HG03066 (cell line): ENCODE measurements at regions not wholly inside any gene's neighbourhood (a gene's known extent, or its start where the extent isn't known, plus 50 kb on each side); places are given as distances from the start of the nearest gene placed in this dataset.
"Not testable (repeated sequence)": the region's sequence is repeated elsewhere in the genome, so short reads cannot be mapped to it uniquely, and the experiment has no call there.

ENCODE experiments used
- ATAC-seq: cut with Tn5 transposase; IDR thresholded peaks from one replicate; pipeline ENCODE4 v1.9.1; 2021; ENCODE audit warnings: low read depth; ENCODE audit not compliant: unreplicated experiment

DNA sequence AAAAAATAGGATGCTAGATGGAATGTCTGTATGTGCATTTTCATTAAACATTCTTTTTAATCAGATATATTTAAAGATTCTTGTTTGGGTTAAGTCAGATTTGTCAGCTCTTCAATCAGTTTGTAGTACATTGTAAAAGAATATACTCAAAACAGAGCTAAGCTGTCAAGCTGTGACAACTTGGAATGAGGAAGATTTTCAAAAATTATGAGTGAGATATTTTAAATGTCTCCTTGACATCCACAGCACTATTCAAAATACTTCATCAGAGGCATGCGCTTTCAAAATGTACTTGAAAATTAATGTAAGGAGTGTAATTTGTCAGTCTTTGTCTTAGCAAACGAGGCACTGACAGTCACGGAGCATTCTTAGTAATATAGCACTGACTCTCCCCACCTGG lies 182.0 kb downstream of the MAT2B start:
- ATAC-seq = no peak

DNA sequence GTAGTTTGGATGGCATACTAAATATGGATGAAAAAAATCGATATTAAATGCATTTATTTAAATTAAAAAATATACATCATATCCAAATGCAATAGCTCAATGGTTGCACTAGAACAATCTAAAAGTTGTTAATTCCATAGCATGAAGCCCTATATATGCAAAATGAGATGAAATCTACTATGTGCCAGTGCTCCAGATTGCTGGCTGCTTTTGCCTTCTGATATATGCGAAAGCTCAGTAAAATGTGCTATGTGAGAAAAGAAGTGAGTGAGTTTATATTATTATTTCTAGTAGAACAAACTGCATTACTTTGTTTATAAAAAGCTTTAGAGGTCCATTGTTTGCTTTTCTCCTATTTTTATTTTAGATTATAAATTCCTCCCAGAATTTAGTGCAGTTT lies 186.7 kb downstream of the MAT2B start:
- no peak for ATAC-seq

DNA sequence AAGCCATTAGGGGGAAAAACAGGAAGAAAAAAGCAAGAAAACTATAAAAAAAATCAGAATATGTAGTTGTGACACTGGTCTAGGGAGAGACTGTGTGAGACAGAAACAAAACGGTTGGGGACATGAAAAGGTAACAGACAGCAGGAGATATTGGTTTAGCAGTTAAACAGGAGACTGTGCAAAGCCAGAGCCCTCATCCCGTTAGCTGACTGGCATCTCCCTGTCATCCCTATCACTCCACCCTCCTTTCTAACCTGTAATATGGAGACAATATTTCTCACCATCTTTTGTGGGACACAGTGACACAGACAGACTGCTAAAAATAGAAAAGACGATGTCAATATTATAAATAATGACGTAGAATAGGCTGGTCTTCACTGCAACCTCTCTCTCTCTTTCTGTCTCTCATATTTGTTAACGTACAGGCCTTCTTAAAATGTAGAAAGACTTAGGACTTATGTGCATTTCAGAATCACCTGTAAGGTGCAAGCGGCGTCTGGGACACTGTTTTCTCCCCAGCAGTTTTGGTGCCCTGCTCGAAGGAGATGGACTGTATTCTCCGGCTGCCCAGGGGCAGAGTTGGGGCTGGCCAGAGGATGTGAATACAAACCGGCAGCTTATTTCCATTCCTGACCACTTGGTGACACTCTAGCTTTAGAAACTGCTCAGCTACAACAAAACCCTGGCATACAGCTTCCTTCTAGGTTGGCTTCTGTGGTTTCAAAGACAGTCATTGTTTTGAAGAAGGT lies 190.6 kb downstream of the MAT2B start:
- peak; percentile 89 for ATAC-seq

DNA sequence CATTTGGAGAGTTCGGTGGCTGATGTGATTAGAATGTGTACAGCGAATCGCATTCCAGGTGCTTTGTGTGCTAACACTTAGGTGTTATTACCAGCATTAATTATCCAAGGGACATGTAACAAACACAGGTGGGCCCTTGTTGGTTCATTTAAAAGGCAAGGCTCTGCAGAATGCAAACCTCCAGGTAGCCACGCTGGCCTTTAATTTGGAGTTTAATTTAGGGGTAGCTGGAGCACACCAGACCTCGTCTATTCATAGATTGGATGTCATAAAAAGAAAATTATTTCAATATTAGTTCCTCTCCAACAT lies 191.1 kb downstream of the MAT2B start:
- no peak for ATAC-seq

DNA sequence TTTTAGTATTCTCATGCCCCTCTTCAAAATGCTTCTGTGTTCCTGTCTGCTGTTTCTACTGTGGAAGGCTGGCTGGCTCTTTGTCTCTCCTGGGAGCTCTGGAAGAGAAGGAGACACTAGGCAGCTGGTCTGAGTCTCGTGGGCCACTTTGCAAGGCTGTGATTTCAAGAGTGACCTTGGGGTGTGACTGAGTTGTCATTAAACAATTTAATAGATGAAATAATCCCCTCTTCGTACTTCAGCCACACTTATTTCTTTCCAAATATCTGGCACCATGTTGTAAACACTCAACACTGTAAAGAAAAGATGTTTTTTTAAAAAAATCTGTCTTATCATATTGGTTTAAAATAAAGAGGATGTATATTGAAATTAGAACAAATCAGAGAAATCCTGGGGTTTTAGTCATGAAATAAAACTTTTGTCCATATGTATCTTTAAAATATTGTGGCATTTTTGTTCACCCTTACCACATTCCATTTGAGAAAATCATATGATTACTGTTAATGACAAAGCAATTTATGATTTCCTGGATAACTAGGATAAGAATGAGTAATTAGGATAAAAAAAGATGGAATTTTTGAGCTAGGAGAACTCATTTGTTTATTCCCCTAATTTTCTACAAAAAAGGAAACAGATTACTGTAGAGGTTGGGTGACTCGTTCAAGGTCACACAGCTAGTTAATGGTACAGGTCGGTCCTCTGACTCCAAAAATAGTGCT lies 200.8 kb downstream of the MAT2B start:
- no peak for ATAC-seq

DNA sequence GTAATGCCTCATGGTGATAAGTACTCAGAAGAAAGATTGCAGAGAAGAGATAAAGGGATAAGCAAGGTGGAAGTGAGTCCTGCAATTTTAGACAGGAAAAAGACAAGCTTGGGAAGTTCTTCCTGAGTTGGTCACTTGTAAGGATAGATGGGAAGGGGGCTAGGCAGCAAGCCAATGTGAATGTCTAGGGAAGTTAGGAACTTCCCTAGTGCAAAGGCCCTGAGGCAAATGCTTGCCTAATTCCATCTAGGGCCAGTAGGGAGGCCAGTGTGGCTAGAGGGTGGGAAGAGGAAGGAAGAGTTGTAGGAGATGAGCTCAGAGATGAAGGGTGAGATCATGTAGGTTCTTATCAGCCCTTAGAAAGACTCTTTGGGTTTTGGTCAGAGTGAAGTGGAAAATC lies 206.6 kb downstream of the MAT2B start:
- no peak for ATAC-seq

DNA sequence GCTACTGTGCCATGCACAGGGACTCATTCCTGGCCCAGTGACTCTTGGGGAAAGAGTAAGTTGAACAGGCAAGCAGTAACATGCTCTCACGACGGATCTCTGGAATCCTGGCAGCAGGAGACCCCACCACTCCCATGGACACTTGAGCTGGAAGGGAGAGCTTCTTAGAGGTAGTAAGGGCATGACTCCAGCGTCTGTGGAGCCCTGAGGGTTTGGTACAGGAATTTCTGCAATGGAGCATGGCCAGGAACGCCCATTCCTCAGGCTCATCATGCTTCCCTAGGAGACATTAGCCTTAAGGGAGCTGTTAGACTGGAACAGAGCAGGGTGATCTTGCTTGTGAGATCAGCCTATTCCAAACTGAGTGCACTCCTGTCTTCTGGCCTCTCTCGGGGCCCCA lies 212.9 kb downstream of the MAT2B start:
- ATAC-seq = no peak

DNA sequence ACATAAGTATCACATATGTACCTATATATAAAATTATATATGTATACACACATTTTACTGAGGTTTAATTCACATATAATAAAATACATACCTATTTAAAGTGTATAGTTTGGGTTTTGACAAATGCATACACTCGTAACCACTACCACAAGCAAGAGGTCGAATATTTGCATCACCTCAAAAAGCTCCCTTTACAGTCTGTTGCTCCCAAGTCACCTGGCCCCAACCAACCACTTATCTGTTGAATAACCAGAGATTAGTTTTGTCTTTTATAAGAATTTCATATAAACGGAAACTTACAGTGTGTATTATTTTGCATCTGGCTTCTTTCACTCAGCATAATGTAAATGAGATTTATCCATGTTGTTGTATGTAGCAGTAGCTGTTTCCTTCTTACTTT lies 218.9 kb downstream of the MAT2B start:
- ATAC-seq = no peak

DNA sequence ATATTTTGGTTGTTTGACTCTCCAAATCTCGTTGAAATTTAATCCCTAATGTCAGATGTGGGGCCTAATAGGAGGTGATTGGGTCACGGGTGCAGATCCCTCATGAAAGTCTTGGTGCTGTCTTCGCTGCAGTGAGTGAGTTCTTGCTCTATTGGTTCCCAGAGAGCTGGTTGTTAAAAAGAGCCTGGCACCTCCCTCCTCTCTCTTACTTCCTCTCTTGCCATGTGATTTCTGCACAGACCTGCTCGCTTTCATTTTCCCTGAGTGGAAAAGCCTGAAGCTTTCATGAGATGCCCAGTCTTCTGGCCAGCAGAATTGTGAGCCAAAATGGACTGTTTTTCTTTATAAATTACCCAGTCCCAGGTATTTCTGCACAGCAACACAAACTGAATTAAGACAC lies 221.6 kb downstream of the MAT2B start:
- ATAC-seq = no peak

DNA sequence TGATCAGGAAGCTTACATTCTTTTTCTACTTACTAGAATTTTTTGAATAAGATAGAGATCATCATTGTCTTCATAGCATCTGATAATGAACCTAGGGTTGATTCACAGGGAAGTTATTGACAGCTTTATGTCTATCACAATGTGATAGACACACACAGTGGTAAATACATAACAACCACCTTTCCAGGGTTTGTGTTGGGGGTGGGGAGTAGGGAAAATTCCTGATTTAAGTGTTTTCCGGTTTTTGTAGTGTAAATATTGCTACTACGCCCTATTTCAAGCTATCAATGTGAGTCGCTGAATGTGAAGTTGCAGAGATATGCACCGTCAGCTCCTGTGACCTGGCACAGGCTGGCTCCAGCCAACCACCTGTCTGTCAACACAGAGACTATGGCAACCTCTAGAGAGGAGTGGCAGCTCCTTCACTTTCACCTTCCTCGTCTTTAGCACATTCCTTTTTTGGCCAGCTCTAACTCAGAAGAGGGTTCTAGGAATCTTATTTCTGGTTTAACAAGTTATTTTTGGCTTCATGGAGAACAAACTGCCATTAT lies 224.9 kb downstream of the MAT2B start:
- ATAC-seq = no peak

DNA sequence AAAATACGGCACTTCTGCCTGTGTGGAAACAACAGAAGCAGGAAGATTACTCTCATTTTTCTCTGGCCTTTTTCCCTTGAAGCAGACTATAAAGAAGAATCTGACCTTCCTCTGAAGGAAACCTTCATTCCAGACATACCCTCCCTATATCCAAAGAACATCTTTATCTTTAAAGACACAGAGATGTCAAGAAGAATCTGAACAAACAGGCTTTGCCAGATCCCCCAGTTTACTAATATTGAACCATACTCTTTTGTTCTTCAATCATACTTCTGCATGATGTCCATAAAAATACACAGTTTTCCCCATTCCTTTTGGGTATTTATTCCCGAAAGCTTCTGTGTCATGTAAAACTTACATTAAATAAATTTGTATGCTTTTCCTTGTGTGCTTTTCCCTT lies 225.8 kb downstream of the MAT2B start:
- no peak for ATAC-seq

DNA sequence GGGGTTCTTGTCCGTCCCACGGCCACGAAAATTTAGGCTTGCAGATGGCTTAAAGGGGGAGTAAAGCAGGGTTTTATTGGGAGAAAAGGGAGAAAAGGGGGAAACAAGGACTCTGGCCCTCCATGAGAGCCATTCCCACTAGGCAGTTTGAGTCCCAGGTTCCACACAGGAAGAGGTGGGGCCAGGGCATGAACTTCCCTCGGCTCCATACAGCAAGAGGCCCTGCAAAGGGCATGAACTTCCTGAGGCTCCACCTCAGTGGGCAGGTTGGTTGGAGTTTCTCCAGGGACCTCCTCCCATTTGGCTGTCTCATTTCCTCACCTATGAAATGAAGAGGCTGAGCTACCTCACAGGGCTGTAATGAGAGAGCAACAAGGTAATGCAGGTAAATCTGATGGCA lies 229.7 kb downstream of the MAT2B start:
- no peak for ATAC-seq

DNA sequence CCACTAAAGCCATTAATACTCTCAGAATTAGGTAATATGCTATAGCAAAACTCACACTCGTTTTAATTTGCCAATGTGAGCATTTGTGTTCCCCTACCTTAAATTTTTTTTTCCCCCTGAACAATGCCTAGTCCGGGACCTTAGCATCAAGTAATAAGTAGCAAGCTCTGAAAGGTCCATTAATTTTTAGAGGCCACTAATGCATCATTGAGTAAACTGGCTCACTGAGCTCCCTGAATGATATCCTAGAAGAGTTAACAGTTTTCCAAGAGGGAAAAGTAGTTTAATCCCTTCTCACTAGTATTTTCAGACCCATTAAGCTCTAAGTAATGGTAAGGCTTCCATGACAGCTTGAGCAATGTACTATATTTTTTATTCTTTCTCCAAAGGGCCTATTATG lies 242.2 kb downstream of the MAT2B start:
- no peak for ATAC-seq

DNA sequence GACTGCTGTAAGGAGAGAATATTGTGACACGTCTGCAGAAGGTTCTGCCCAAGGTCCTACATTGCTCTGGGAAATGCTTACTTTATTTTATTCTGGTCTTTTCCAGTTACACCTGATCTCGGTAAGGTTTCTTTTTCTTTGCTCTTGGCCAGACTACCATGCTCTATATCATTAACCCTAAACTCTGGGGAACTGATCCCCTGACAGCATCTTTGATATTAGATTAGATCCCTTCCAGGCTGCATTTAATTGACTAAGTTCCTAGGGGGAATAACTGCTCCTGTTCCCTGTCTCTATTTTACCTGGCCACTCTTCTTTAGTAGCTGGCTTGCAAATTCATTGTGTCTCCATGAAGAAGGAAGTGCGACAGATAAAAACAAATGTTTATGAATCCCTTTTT lies 243.5 kb downstream of the MAT2B start:
- no peak for ATAC-seq

DNA sequence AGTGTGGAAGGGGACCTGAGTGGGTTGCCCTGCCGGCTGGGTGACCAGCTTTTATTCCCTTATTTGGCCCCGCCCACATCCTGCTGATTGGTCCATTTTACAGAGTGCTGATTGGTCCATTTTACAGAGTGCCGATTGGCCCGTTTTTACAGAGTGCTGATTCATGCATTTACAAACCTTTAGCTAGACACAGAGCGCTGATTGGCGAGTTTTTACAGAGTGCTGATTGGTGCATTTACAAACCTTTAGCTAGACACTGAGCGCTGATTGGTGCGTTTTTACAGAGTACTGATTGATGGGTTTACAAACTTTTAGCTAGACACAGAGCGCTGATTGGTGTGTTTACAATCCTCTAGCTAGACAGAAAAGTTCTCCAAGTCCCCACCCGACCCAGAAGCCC lies 245.0 kb downstream of the MAT2B start:
- ATAC-seq = not testable (repeated sequence)

DNA sequence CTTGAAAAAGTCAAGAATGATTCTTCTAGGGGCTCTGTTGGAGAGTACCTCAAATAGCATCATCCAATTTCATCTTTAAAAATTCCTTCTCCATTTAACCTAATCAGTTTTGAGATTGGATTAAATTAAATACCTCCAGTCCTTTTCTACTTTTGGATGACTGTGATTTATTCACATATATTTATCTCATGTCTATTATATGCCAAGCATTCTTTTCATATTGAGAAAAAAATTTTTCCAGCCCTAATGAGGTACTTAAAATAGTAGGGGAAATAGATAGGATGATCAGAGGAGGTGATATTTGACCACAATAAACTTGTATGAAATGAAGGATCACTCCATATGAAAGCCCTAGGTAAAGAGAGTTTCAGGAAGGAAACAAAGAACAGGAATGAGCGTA lies 250.1 kb downstream of the MAT2B start:
- ATAC-seq = no peak

DNA sequence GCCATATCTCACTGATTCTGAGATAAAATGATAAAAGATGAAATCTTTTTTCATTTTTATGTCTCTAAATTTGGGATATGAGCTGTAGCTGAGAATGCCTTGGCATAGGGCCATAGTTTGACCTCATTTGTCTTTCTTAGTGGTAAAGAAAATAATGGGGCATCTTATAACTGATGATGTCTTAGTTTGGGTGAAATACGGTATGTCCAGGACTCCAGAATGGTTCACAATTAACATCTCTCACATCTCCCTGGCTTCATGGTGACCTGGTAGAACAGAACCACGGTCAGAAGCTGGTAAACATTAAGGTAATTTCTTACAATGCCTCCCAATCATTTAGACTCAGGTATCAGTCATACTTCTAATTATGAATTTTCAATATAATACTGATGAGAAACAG lies 250.8 kb downstream of the MAT2B start:
- no peak for ATAC-seq

DNA sequence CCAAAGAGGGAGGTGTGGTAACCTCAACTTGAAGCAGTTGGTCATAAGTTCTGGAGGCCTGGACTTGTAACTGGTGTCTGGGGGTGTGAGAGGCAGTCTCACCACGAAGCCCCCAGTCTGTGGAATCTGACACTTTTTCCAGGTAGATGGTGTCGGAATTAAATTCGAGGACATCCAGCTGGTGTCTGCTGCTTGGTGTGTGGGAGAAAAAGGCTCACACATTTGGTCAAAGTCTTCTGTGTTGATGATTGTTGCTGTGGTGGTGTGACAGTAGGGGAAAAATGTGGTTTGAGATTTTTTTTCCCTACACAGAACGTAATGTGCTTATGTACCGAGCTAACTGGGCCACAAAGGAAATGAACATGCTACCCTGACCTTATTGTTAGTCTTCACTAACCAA lies 251.9 kb downstream of the MAT2B start:
- ATAC-seq = no peak

DNA sequence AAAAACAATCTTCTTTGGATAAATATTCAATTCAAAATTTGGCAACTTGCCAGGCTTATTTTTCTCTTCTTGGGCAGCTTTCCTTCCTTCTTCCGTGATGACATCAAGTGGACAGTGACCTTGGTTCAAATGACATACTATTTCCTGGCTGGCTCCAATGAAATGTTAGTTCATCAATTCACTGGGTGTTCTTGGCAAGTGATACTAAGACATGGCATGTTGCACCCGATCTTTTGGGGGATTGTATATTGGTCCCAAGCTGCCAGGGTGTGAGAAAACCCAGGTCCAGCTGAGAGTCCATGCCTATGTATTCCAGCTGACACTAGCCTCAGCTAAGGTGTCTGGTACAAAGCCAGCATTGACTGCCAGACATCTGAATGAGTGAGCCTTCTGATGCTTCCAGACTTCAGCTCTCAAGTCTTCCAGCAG lies 252.9 kb downstream of the MAT2B start:
- ATAC-seq = no peak

DNA sequence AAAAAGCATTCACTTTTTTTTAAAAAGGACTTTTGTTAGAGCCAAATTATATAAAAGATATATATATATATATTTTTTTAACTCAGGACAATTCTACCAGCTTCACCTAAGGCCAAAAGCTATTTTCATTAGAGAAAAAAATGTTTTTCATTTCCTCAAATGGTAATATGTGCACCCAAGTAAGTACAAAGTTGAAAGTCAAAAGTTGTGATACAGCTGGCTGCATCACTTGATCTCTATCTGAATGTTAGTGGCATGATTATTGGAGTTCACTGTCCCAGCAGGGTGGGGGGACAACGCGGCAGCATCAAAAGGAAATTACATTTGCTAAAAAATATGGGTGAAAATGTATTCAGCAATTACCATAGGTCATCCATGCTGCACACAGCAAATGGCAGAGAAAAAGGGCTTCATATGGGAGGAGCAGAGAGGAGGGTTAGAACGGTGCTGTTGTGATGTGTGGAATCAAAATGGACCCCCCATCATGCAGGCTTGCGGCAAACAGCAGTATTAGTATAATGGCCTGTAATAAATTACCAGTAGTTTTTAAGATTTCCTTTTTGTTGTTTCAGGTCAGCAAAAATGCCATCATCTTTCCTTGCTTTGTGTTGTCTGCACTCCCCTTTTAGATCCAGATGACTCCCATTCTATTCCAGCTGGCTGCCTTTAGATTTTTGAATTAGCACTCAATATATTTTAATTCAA lies 253.7 kb downstream of the MAT2B start:
- no peak for ATAC-seq

DNA sequence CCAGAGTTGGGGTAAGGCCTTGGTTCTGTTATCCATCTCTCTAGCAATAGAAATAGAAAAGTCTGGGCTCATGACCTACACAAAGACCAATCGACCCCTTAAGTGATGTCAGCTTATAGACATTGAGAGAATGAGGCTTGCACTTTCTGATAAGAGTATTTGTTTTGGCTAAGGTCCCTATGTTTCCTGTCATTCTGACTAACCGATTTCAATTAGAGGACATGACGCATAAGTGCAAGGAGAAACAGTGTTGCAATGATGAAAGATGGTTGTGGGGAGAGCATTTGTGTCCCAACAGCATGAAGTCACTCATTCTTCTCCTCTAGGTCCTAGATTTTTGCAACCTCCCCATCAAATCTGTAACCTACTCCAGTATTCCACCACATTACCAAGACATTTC lies 255.1 kb downstream of the MAT2B start:
- ATAC-seq = no peak
